ENCODE measurements at regions not wholly inside any gene's neighbourhood (a gene's known extent, or its start where the extent isn't known, plus 50 kb on each side); places are given as distances from the start of the nearest gene placed in this dataset.

DNA sequence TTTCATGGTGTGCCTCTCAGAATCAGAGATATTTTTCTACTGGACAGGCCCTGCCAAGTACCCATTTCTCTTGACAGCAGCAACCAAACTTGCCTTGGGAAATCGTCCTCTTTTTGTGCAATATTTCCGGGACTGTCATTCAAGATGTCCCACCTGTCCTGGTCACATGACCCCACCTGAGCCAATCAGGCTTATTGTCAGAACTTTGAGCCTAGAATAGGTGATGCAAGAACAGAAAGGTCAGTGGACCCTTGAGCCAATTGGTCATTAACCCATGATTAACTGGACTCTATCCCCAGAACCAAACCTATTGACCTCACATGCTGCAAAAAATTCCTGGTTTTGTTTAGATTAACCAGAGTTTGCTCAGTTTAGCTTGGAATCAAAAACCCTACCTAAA is 108.3 kb upstream of the TOP1 start:
- ChIA-PET CTCF (no interaction called here), POLR2A (no interaction called here)
- no peak for TF ChIP-seq NFRKB (IDR thresholded peaks at IDR 0.05)
- no peak for TF ChIP-seq TARDBP (IDR thresholded peaks at IDR 0.05)
- TF ChIP-seq ZNF384 (IDR thresholded peaks at IDR 0.05), result no peak
- TF ChIP-seq FOXA1 (IDR thresholded peaks at IDR 0.05), result no peak
- no peak for DNase-seq (ENCODE audit: extremely low spot score)

DNA sequence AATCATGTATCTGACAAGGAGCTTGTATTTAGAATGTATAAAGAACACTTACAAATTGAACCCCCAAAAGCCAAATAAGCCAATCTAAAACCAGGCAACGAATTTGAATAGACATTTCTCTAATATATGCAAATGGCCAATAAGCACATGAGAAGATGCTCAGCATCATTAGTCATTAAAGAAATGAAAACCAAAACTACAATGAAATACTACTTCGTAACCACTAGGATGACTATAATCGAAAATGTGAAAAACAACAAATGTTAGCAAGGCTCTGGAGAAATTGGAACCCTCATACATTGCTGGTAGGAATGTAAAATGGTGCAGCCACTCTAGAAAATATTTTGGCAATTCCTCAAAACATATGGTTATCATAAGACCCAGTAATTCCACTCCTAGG is 105.8 kb upstream of the TOP1 start:
- ChIA-PET POLR2A (no interaction called here), CTCF (no interaction called here)
- DNase-seq (ENCODE audit: extremely low spot score), result no peak
- TF ChIP-seq ZNF384 (IDR thresholded peaks at IDR 0.05), result no peak
- no peak for TF ChIP-seq ARNT (IDR thresholded peaks at IDR 0.05)
- TF ChIP-seq FOXA1 (IDR thresholded peaks at IDR 0.05), result no peak
- no peak for TF ChIP-seq ELF4 (IDR thresholded peaks at IDR 0.05)
- TF ChIP-seq TARDBP (IDR thresholded peaks at IDR 0.05), result no peak
- TF ChIP-seq SP1 (IDR thresholded peaks at IDR 0.05), result no peak
- no peak for TF ChIP-seq HDGF (IDR thresholded peaks at IDR 0.05; ENCODE audit: borderline replicate concordance)
- no peak for TF ChIP-seq FOXK2 (IDR thresholded peaks at IDR 0.05)
- TF ChIP-seq BHLHE40 (IDR thresholded peaks at IDR 0.05; ENCODE audit: borderline replicate concordance), result no peak
- TF ChIP-seq, protein P1, sequence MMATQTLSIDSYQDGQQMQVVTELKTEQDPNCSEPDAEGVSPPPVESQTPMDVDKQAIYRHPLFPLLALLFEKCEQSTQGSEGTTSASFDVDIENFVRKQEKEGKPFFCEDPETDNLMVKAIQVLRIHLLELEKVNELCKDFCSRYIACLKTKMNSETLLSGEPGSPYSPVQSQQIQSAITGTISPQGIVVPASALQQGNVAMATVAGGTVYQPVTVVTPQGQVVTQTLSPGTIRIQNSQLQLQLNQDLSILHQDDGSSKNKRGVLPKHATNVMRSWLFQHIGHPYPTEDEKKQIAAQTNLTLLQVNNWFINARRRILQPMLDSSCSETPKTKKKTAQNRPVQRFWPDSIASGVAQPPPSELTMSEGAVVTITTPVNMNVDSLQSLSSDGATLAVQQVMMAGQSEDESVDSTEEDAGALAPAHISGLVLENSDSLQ (IDR thresholded peaks at IDR 0.05), result no peak
- TF ChIP-seq CTBP1 (IDR thresholded peaks at IDR 0.05; ENCODE audit: borderline replicate concordance), result no peak
- no peak for TF ChIP-seq SUZ12 (IDR thresholded peaks at IDR 0.05)
- no peak for TF ChIP-seq L3MBTL2 (conservative IDR thresholded peaks at IDR 0.05)
- no peak for TF ChIP-seq LEF1 (IDR thresholded peaks at IDR 0.05; ENCODE audit: borderline replicate concordance)
- TF ChIP-seq NFRKB (IDR thresholded peaks at IDR 0.05), result no peak
- no peak for TF ChIP-seq FOXM1 (IDR thresholded peaks at IDR 0.05; ENCODE audit: borderline replicate concordance)

DNA sequence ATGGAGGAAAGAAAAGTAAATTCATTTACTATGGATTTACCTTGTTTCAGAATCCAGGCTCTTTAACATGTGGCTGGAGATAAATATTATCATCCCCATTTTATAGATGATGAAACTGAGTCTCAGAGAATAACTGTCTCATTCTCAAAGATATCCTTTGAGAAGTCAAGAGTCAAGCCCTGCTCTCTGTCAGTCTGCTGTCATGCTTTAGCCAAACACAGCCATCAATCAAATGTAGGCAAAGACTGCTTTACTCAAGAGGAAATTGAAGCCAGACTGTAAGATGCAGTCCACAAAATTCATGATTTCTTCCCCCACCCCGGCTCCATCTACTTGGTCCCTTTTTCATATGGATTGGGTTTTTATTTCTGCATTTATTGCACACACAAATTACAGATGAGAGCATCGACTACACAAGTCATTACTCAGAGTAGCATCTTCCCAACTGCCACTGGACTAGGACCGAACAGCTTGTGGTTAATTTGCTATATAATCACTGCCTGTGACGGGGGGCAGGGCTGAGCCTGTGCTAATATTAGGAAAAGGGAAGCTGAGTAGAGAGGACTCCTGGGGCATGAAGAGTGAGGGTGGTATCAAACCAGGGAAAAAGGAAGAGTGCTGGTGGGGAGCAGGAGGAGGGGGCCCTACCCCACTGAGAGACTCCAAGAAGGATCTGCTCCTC is 102.7 kb upstream of the TOP1 start:
- DNase-seq (ENCODE audit: extremely low spot score), result no peak
- TF ChIP-seq LEF1 (IDR thresholded peaks at IDR 0.05; ENCODE audit: borderline replicate concordance), result no peak
- no peak for TF ChIP-seq BHLHE40 (IDR thresholded peaks at IDR 0.05; ENCODE audit: borderline replicate concordance)
- TF ChIP-seq L3MBTL2 (conservative IDR thresholded peaks at IDR 0.05), result no peak
- no peak for TF ChIP-seq SP1 (IDR thresholded peaks at IDR 0.05)
- TF ChIP-seq ARNT (IDR thresholded peaks at IDR 0.05), result no peak
- no peak for TF ChIP-seq ZNF384 (IDR thresholded peaks at IDR 0.05)
- TF ChIP-seq FOXM1 (IDR thresholded peaks at IDR 0.05; ENCODE audit: borderline replicate concordance), result no peak
- TF ChIP-seq ELF4 (IDR thresholded peaks at IDR 0.05), result no peak
- ChIA-PET CTCF (interaction anchor here (0.6 kb wide), 1 partner anchor 42 kb away, joined by 3 read pairs; no protein-coding TSS in a partner anchor), POLR2A (no interaction called here)

DNA sequence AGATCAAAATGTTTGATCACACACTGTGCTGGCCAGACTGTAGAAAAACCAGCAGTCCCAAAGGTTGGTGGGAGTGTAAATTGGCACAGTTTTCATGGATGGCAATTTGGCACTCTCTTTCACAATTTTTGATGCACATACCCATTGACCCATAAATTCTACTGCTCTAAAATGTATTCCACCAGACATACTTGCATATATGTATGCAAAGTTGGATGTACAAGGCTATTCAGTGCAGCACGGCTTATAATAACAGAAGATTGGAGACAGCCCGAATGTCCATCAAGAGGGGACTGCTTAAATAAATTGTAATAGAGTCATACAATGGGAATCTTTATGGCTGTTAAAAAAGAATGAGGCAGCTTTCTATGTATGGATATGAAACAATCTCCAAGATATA is 101.7 kb upstream of the TOP1 start:
- ChIA-PET CTCF (interaction anchor here (0.6 kb wide), 1 partner anchor 41 kb away, joined by 3 read pairs; no protein-coding TSS in a partner anchor), POLR2A (no interaction called here)
- TF ChIP-seq LEF1 (IDR thresholded peaks at IDR 0.05; ENCODE audit: borderline replicate concordance), result no peak
- TF ChIP-seq CTBP1 (IDR thresholded peaks at IDR 0.05; ENCODE audit: borderline replicate concordance), result no peak
- no peak for TF ChIP-seq FOXA1 (IDR thresholded peaks at IDR 0.05)
- TF ChIP-seq HDGF (IDR thresholded peaks at IDR 0.05; ENCODE audit: borderline replicate concordance), result no peak
- TF ChIP-seq FOXM1 (IDR thresholded peaks at IDR 0.05; ENCODE audit: borderline replicate concordance), result no peak
- TF ChIP-seq SP1 (IDR thresholded peaks at IDR 0.05), result no peak
- TF ChIP-seq ELF4 (IDR thresholded peaks at IDR 0.05), result no peak
- DNase-seq (ENCODE audit: extremely low spot score), result no peak

DNA sequence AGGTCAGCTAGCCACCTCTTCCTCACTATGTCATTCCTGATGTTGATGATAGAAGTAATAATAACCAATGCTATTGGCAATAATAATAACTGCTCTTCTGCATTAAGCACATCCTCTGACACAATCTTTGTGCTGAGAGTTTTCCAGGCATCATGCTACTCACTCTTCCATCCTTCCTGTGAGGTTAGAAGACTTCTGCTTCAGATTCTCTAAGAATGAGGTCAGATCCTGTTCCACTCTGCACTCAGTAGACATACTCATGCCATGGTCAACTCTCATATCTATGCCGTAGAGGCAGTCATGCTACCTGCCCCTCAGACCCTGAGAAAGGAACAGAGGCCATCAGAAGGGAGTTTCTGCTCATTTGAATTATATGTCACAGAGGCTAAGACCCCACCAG is 98.1 kb upstream of the TOP1 start:
- ChIA-PET CTCF (no interaction called here), POLR2A (no interaction called here)
- TF ChIP-seq FOXM1 (IDR thresholded peaks at IDR 0.05; ENCODE audit: borderline replicate concordance), result no peak
- no peak for TF ChIP-seq ARNT (IDR thresholded peaks at IDR 0.05)
- TF ChIP-seq FOXK2 (IDR thresholded peaks at IDR 0.05), result no peak
- no peak for TF ChIP-seq ZNF384 (IDR thresholded peaks at IDR 0.05)
- no peak for TF ChIP-seq CTBP1 (IDR thresholded peaks at IDR 0.05; ENCODE audit: borderline replicate concordance)
- TF ChIP-seq SP1 (IDR thresholded peaks at IDR 0.05), result no peak
- no peak for TF ChIP-seq ELF4 (IDR thresholded peaks at IDR 0.05)
- TF ChIP-seq, protein P1 (IDR thresholded peaks at IDR 0.05), result no peak
- no peak for TF ChIP-seq SUZ12 (IDR thresholded peaks at IDR 0.05)
- no peak for TF ChIP-seq BHLHE40 (IDR thresholded peaks at IDR 0.05; ENCODE audit: borderline replicate concordance)
- TF ChIP-seq LEF1 (IDR thresholded peaks at IDR 0.05; ENCODE audit: borderline replicate concordance), result no peak
- TF ChIP-seq L3MBTL2 (conservative IDR thresholded peaks at IDR 0.05), result no peak
- no peak for TF ChIP-seq NFRKB (IDR thresholded peaks at IDR 0.05)
- no peak for TF ChIP-seq HDGF (IDR thresholded peaks at IDR 0.05; ENCODE audit: borderline replicate concordance)
- no peak for TF ChIP-seq FOXA1 (IDR thresholded peaks at IDR 0.05)
- no peak for TF ChIP-seq TARDBP (IDR thresholded peaks at IDR 0.05)

DNA sequence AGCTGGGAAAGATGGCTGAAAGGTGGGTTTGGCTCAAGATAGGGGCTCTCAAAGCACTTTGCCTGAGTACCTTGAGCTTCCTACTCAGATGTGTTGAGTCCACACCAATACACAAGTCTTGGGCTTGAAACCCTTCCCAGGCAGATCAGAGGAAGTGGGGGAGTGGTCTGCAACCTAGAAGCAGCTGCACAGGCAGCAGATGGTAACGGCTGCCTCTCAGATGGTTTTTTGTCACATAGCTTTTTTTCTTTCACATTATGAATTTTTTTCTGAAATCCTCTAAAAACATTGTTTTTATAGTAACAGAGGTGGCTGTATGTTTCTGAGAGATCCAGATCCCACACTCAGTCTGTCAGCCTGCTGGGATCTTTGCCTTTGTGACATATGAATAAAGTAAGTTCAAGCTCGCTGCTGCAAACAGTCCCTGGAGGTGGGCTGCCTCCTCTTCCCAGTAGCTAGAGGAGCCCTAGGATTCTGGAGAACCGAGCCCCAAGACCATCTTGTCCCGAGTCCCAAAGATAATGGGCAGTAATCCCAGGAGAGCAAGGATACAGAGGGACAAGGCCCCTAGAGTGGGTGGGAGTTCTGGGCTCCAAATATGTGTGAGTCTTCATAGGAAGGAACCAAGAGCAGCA is 97.1 kb upstream of the TOP1 start:
- POLR2A ChIA-PET, result no interaction called here
- DNase-seq (ENCODE audit: extremely low spot score), result no peak
- TF ChIP-seq SUZ12 (IDR thresholded peaks at IDR 0.05) (no peak), BHLHE40 (IDR thresholded peaks at IDR 0.05; ENCODE audit: borderline replicate concordance) (no peak), FOXK2 (IDR thresholded peaks at IDR 0.05) (no peak), SP1 (IDR thresholded peaks at IDR 0.05) (no peak), ELF4 (IDR thresholded peaks at IDR 0.05) (no peak), ARNT (IDR thresholded peaks at IDR 0.05) (no peak), CTBP1 (IDR thresholded peaks at IDR 0.05; ENCODE audit: borderline replicate concordance) (no peak), FOXM1 (IDR thresholded peaks at IDR 0.05; ENCODE audit: borderline replicate concordance) (no peak), NFRKB (IDR thresholded peaks at IDR 0.05) (no peak), TARDBP (IDR thresholded peaks at IDR 0.05) (no peak)
- CTCF ChIA-PET, result no interaction called here

More for the DNA sequence above, 98.1 kb upstream of the TOP1 start:
- DNase-seq (ENCODE audit: extremely low spot score), result no peak
